ENCODE measurements at regions not wholly inside any gene's neighbourhood (a gene's known extent, or its start where the extent isn't known, plus 50 kb on each side); places are given as distances from the start of the nearest gene placed in this dataset.

DNA sequence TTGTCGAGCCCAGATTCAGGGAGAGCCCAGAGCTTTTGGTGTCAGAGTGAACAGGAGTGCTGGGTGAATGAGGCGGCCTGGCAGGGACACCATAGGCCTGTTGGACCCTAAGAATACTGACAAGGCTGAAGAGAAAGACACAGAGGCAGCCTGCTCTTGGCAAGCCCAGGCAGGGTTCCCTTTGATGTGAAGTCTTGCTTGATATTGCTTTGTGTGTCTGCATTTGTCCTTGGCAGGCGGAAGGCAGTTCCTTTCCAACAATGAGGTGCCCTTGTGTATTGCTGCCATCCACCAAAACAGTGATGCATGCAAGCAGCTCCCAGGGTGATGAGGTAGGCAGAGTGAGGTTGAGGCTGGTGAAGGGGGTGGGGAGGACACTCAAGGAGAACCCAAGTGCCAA, 152.7 kb upstream of the TSC22D2 start:
- DNase-seq (ENCODE audit: low read depth) = no peak
- H3K4me3 ChIP-seq (ENCODE audit: low read depth, low read length) = no peak overlapping the region
- TF ChIP-seq, protein P1, sequence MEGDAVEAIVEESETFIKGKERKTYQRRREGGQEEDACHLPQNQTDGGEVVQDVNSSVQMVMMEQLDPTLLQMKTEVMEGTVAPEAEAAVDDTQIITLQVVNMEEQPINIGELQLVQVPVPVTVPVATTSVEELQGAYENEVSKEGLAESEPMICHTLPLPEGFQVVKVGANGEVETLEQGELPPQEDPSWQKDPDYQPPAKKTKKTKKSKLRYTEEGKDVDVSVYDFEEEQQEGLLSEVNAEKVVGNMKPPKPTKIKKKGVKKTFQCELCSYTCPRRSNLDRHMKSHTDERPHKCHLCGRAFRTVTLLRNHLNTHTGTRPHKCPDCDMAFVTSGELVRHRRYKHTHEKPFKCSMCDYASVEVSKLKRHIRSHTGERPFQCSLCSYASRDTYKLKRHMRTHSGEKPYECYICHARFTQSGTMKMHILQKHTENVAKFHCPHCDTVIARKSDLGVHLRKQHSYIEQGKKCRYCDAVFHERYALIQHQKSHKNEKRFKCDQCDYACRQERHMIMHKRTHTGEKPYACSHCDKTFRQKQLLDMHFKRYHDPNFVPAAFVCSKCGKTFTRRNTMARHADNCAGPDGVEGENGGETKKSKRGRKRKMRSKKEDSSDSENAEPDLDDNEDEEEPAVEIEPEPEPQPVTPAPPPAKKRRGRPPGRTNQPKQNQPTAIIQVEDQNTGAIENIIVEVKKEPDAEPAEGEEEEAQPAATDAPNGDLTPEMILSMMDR (IDR thresholded peaks at IDR 0.05; ENCODE audit: insufficient read depth, low read depth, low read length, missing control alignments) = no peak

DNA sequence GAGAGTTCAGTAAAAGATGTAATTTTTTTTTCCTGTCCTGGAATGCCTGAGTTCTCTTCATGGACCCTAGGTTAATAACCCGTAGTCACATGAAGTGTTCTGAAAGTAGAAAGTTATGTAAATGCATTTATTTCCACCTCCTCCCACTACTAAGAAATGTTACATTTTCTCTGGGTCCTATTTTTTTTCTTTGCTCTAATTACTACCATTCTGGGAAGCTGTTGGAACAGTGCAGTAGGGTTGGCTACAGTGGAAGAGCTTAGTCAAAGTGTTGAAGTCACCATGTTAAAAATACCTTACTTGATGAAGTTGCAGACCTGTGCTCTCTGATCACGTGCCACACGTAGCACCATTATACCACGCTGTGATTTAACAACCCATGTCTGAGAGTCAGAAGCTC, 153.8 kb upstream of the TSC22D2 start:
- H3K4me3 ChIP-seq (ENCODE audit: low read depth, low read length) = no peak overlapping the region
- no peak for DNase-seq (ENCODE audit: low read depth)
- TF ChIP-seq, protein P1 (IDR thresholded peaks at IDR 0.05; ENCODE audit: insufficient read depth, low read depth, low read length, missing control alignments) = no peak

DNA sequence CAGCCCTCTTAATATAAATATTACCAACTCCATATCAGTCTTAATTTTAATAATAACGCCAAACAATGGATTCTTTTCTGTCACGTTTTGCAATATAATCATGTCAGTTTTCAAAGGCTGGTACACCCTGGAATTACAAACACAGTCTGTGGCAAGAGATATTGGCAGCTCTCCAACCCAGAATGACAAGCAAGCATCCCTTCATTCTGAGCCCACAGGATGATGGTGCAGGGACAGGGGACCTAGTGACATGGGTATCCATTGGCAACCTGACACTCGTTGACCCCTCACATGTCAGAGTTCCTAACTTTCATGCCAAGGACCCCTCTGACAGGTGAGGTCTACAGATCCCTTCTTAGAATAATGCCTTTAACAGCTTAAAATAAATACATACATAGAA, 154.5 kb upstream of the TSC22D2 start:
- TF ChIP-seq, protein P1 (IDR thresholded peaks at IDR 0.05; ENCODE audit: insufficient read depth, low read depth, low read length, missing control alignments) = no peak
- no peak for DNase-seq (ENCODE audit: low read depth)

DNA sequence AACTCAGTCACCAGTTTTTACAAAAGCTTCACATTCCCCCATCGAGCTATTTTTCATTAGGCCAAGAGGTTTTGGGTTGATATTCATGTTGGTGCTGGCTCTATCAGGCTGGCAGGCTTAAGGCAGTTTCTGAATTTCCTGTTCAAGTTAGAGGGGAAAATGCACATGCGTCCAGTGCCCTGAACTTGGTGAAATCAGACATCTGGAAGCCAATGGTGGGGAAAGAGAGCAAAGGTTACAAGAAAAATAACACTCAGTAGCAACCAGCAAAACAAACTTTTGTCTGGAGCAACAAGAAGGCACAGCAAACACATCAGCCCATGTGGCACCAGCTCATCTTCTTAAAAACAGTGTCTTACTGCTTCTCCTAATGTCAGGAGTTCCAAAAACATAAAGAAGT, 155.6 kb upstream of the TSC22D2 start:
- H3K4me3 ChIP-seq (ENCODE audit: low read depth, low read length) = no peak overlapping the region
- DNase-seq (ENCODE audit: low read depth) = no peak
- TF ChIP-seq, protein P1 (IDR thresholded peaks at IDR 0.05; ENCODE audit: insufficient read depth, low read depth, low read length, missing control alignments) = no peak

More for the DNA sequence above, 154.5 kb upstream of the TSC22D2 start:
- no peak overlapping the region for H3K4me3 ChIP-seq (ENCODE audit: low read depth, low read length)

DNA sequence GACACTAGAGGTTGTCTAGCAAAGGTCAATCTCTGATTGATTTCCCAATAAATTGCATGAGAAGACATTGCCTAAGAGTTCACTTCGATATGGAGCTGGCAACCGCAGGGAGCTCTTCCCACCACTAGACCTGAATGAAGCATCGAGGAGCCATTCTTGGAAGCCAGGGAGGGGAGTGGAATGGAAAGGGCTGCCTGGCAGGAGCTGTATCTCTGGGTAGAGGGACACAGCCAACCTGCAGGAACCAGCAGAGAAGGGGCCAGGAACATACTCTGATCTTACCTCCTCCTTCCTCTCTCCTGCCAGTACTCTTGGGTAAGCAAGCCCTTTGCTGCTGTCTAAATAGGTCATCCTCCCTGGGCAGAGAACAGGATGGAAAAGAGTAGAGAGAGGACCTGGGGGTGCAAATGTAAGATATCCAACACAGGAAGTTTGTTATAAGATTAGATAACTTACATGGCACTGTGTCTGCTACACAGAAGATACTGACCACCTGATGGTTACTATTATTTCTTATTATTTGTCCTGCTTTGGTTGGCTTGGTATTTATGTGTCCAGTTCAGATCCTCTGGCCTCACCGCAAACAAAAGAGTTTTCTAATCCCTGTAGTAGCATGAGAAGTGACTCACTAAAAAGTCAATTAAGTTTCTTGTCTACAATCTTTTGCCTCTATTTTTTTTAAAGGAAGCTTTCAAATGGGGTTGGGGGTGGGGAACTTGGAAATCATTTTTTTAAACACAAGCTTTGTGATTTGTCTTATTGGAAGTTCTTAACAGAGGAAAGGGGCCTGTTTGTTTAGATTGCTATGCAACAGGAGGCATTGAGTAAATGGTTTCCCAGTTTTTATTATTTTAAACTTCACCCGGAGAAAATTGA, 156.7 kb upstream of the TSC22D2 start:
- TF ChIP-seq, protein P1 (IDR thresholded peaks at IDR 0.05; ENCODE audit: insufficient read depth, low read depth, low read length, missing control alignments) = no peak
- DNase-seq (ENCODE audit: low read depth) = no peak
- H3K4me3 ChIP-seq (ENCODE audit: low read depth, low read length) = no peak overlapping the region

DNA sequence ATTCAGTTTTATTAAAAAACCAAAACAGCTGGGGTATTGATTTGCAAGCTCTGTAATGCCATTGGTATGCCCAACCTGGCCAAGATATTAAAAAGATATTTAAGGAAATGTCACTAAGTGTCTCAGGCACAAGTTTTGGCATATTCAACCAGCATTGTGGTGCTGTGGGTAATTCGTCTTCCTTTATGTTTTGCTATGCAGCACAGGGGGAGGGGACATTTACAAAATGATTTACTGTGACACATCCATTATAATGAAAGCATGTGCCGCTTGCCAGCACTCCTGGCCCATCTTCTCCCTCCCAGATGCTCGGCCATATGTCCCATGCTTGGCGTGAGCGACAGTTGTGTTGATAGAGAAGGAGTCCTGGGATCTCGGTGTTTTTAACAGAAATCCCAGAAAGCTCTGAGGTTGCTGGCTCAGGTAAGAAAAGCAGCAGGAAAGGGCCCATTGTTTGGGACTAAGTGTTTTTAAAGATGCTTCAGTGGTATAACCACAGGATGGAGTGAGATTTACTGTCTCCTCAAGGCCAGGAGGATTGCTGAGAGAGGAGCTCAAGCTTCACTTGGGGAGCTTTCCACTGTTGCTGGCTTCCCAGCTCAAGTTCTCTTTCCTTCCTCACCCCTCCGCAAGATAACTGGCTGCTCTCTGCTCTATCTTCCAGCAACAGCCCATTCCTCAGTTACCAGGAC, 158.2 kb upstream of the TSC22D2 start:
- no peak overlapping the region for H3K4me3 ChIP-seq (ENCODE audit: low read depth, low read length)
- TF ChIP-seq, protein P1 (IDR thresholded peaks at IDR 0.05; ENCODE audit: insufficient read depth, low read depth, low read length, missing control alignments) = no peak
- DNase-seq (ENCODE audit: low read depth) = no peak

Measured in GM12865 (cell line).